Astrocyte of the cerebellum (primary cell): ENCODE measurements at regions not wholly inside any gene's neighbourhood (a gene's known extent, or its start where the extent isn't known, plus 50 kb on each side); places are given as distances from the start of the nearest gene placed in this dataset.

Experiments used
- DNase-seq: peaks from one replicate; pipeline ENCODE4 v3.0.0-alpha.2; 2011; ENCODE audit warnings: low read depth
- H3K4me3 ChIP-seq: 2 replicates; pipeline ENCODE4 v1.5.1; 2011; ENCODE audit warnings: mild to moderate bottlenecking, low read depth, low read length, moderate library complexity
- in situ Hi-C: cut with HindIII; loops from 2 replicates; pipeline ENCODE4 v1.10.0; 2017; ENCODE audit warnings: low sequenced_read_pairs
- TF ChIP-seq, protein P1 (sequence below): IDR thresholded peaks from 2 replicates; pipeline ENCODE4 v1.5.1; 2012; ENCODE audit warnings: low read length, low read depth, moderate library complexity, mild to moderate bottlenecking; ENCODE audit errors: missing control alignments

DNA sequence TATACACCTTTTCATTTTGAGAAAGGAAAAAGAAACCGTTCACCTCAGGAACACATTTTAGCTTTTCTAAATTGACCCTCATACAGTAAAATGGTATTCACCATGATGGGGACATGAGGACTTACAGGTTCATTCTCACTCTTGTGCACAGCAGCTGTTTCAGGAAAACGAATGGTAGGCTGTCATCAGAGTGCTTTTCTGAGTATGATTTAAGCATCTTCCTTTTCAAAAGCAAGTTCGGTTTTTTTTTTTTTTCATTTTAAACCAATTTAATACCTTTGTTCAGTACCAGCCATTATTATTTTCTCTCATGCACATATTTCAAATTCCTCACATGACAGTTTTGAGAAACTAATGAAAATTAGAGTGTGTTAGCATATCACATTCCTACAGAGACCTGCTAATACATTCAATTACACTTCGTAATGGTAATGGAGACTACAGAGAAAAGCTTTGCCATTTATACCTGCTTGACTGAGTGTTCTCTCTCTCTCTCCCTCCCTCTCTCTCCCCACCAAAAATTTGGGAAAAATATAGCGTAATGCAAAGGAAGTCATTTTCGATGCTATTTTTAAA lies 129.2 kb downstream of the SAMD5 start:
- in situ Hi-C loops, result no loop called here
- H3K4me3 ChIP-seq, result no peak overlapping the region
- no peak for DNase-seq
- TF ChIP-seq, protein P1, sequence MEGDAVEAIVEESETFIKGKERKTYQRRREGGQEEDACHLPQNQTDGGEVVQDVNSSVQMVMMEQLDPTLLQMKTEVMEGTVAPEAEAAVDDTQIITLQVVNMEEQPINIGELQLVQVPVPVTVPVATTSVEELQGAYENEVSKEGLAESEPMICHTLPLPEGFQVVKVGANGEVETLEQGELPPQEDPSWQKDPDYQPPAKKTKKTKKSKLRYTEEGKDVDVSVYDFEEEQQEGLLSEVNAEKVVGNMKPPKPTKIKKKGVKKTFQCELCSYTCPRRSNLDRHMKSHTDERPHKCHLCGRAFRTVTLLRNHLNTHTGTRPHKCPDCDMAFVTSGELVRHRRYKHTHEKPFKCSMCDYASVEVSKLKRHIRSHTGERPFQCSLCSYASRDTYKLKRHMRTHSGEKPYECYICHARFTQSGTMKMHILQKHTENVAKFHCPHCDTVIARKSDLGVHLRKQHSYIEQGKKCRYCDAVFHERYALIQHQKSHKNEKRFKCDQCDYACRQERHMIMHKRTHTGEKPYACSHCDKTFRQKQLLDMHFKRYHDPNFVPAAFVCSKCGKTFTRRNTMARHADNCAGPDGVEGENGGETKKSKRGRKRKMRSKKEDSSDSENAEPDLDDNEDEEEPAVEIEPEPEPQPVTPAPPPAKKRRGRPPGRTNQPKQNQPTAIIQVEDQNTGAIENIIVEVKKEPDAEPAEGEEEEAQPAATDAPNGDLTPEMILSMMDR, result no peak

DNA sequence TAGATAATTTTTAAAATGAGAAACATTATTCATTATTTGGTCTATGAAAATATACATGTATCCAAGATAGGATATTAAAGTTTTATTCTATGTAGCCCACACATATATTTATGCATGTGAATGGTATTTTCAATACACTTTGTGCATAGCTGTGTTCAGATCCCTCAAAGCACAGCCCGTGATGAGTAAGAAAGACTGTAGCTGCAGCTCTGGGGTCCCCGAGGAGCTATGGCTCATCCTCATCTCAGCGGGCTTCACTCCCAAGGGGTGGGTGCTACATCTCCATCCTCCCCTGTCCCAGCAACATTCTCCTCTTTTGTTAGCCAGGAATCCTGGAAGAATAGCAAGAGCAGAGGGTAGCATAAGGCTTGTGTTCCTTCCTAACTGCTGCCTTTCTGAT lies 130.8 kb downstream of the SAMD5 start:
- TF ChIP-seq, protein P1, result no peak
- in situ Hi-C loops, result no loop called here
- no peak for DNase-seq
- no peak overlapping the region for H3K4me3 ChIP-seq

DNA sequence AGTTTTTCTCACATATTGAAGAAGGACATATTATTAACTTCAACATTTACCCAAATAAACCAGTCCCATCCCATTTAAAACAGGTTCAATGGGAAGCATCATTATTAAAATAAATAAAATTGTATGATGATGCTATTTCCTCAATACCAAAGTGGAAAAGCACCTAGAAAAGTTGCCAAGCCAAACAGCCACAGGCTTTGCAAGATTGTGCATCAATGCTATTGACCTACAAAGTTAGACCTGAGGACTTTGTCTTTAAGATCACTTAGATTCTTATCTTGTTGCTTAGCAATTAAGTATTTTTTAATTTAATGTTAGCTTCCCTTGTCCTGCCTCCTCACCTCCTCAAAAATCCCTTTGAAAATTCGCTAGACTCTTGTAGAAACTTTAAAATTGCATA lies 132.1 kb downstream of the SAMD5 start:
- in situ Hi-C loops, result no loop called here
- H3K4me3 ChIP-seq, result no peak overlapping the region
- DNase-seq, result no peak
- TF ChIP-seq, protein P1, result no peak

DNA sequence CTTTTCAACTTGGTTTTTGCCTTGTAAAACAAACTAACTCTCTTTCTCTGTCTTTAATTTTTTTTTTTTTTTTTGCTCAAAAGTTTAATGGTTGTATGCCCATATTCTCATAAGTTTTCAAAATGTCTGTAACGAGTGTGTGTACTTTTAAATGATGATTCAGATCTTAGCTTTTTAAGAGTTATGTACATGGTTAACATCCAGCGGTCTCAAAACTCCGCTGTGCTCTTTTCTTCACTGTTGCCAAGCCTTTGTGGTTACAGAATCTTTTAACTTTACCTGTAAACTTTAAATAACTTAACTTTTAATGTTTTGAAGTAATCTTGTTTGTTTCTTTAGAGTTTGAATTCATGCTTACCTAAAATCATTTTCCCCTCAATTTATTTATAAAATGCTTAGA lies 133.0 kb downstream of the SAMD5 start:
- in situ Hi-C loops, result no loop called here

DNA sequence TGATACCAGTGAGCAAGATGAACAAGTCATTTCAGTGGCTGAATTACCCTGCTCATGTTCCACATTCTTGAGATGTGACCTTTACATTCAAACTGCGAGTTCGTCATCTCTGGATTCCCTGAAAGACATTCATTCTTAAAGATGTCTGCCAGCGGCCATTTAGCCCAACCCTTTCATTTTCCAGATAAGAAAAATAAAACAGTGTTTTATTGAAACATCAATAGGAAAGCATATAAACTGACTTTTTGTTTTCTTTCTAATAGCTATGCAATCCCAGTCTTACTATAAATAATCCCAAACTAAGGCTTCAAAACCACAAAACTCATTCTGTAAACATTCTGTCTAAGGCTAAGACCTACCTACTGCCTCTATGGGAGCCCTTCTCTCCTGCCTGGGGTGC lies 134.0 kb downstream of the SAMD5 start:
- in situ Hi-C loops, result no loop called here
- TF ChIP-seq, protein P1, result no peak

More for the DNA sequence above, 133.0 kb downstream of the SAMD5 start:
- H3K4me3 ChIP-seq, result no peak overlapping the region
- TF ChIP-seq, protein P1, result no peak
- no peak for DNase-seq

DNA sequence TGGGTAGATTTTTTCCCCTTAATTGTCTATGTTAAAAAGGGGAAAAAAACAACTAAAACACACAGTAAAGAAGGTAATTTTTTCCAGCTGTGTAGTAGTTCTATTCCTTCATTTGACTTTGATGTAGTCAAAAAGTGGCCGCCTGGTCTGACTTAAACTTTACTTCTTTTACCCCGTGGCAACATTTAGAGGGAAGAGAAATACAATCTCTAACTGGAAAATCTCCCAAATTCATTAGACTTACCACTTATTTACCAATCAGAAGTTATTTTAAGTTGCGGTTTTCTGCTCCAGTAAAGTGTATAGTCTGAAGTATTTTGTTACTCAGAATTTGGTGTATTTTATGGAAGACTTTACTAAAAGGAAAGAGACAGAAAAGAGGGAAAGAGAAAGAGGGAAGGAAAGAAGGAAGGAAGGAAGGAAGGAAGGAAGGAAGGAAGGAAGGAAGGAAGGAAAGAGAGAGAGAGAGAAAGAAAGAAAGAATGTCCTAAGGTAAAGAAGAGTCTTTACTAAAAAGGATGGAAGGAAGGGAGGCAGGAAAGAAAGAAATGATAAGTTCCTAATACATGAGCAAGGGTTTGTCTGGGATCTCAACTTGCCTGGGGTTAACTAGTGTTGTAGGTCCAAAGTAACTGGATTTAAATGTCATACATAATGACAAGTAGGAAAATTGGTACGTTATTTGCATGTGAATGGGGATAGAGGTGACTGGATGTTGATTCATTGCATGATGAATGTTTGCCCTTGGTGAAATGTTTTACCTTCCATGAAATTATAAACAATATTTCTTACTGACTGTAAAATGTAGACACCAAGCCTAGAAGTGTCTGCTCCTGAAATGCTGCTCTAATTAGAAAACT lies 135.1 kb downstream of the SAMD5 start:
- H3K4me3 ChIP-seq, result no peak overlapping the region
- in situ Hi-C loops, result no loop called here
- no peak for DNase-seq
- TF ChIP-seq, protein P1, result no peak

More for the DNA sequence above, 134.0 kb downstream of the SAMD5 start:
- DNase-seq, result no peak
- no peak overlapping the region for H3K4me3 ChIP-seq
